ENCODE measurements at regions not wholly inside any gene's neighbourhood (a gene's known extent, or its start where the extent isn't known, plus 50 kb on each side); places are given as distances from the start of the nearest gene placed in this dataset.
A peak's percentile ranks its signal among the peaks of the same experiment; 100 is the strongest.

GRCh38 chr15:93477188-93477587 lies 388.2 kb upstream of the RGMA start (continued):
- TF ChIP-seq RNF2 (IDR thresholded peaks at IDR 0.05; ENCODE audit: borderline replicate concordance, low read depth, low read length, missing control alignments, poor library complexity, severe bottlenecking) (no peak), BCL11A (IDR thresholded peaks at IDR 0.05; ENCODE audit: low read depth in 2 of 2, low read length in 2 of 2) (no peak), SP2 (IDR thresholded peaks at IDR 0.05; ENCODE audit: low read length) (no peak), KDM1A (IDR thresholded peaks at IDR 0.05; ENCODE audit: borderline replicate concordance, low read length) (peak; percentile 67; the same call in 1 of the 2 replicates), SAP30 (IDR thresholded peaks at IDR 0.05; ENCODE audit: insufficient read depth, insufficient replicate concordance, low read length) (no peak), TAF1 (IDR thresholded peaks at IDR 0.05; ENCODE audit: low read depth, low read length) (no peak), FOSL1 (IDR thresholded peaks at IDR 0.05; ENCODE audit: insufficient read depth, low read depth, low read length) (no peak), CEBPB (IDR thresholded peaks at IDR 0.05; ENCODE audit: low read depth, low read length) (no peak), SIRT6 (IDR thresholded peaks at IDR 0.05; ENCODE audit: low read length) (no peak), NRF1 (IDR thresholded peaks at IDR 0.05; ENCODE audit: low read depth, low read length) (no peak), SP1 (IDR thresholded peaks at IDR 0.05; ENCODE audit: low read depth, low read length) (no peak), CTBP2 (IDR thresholded peaks at IDR 0.05; ENCODE audit: borderline replicate concordance, insufficient read depth, insufficient read length, low read length) (no peak), NANOG (IDR thresholded peaks at IDR 0.05; ENCODE audit: insufficient read depth, low read depth, low read length, poor library complexity, severe bottlenecking) (peak; percentile 91)
- TF ChIP-seq, protein P1, sequence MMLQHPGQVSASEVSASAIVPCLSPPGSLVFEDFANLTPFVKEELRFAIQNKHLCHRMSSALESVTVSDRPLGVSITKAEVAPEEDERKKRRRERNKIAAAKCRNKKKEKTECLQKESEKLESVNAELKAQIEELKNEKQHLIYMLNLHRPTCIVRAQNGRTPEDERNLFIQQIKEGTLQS (IDR thresholded peaks at IDR 0.05; ENCODE audit: insufficient read depth, low read depth, low read length): no peak

Measured in H1 (cell line).